ENCODE measurements at regions not wholly inside any gene's neighbourhood (a gene's known extent, or its start where the extent isn't known, plus 50 kb on each side); places are given as distances from the start of the nearest gene placed in this dataset.
A peak's percentile ranks its signal among the peaks of the same experiment; 100 is the strongest.

DNA sequence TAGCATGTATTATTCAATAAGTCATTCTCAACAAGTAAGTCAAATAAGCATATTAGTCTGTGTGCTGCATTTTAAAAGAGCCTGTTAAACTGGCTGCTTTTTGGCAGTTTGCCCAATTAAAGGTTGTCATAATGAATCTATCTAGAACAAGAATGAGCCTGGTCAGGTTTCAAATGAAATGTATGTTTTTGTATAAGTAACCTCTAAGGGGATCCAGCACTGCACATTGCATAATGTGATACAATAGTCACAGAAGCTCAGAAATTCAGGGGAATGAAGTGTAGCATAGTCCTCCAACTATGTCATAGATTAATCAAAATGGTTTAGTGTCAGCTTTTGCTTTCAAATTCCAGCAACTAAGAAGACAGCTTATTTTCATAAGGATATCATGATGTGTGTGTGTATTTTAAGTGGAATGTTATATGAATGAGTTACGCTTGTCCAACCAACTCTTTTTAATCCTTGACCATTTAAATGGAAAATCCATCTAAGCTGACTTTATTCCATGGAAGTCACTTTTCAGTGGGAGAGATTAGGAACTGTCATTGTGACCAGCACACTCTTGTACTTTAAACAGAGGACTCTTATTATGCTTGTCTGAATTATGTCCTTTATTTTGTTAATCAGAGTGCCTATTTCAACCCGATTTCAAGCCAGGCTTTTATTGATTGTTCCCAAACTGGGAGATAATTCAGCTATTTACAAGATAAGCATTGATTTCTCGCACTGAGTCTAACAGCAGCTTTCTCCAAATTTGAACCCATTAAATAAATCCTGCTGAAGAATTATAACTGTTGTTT lies 283.9 kb upstream of the ADAMTSL1 start:
- H3K9me1 ChIP-seq (ENCODE audit: insufficient read depth, low read length) = no peaks in the 10 kb centered on the region
- dilution Hi-C loops (cut with HindIII; ENCODE audit: low sequenced_read_pairs, unreplicated experiment) = no loop called here

More for the DNA sequence above, 283.9 kb upstream of the ADAMTSL1 start:
- no peak overlapping the region for H2BK5ac ChIP-seq (ENCODE audit: low read depth, low read length, poor library complexity, severe bottlenecking)
- no peak overlapping the region for H2AFZ ChIP-seq (replicated peaks; ENCODE audit: low read length, poor library complexity)
- intact Hi-C loops (cut with micrococcal nuclease) (no loop called here), in situ Hi-C loops (cut with MboI; ENCODE audit: low sequenced_read_pairs) (loop anchor here (10.0 kb wide), 1 partner anchor 655 kb away; no protein-coding TSS in a partner anchor)
- no peak overlapping the region for H3K9ac ChIP-seq (ENCODE audit: low read depth, low read length)
- ATAC-seq (ENCODE audit: low read depth) = no peak; the same call in none of the 2 replicates
- no peak overlapping the region for H3K27ac ChIP-seq (ENCODE audit: insufficient read depth, low read length)
- no peak overlapping the region for H4K5ac ChIP-seq (ENCODE audit: low read depth, low read length)
- no peak overlapping the region for H3K4me2 ChIP-seq (ENCODE audit: low read depth, low read length)
- no peaks in the 10 kb centered on the region for H3K4me1 ChIP-seq (ENCODE audit: control insufficient read depth, insufficient read depth, low read length)
- H4K20me1 ChIP-seq (ENCODE audit: insufficient read depth, low read length) = no peaks in the 10 kb centered on the region
- H2BK15ac ChIP-seq (ENCODE audit: low read depth, low read length) = no peak overlapping the region
- H2AK9ac ChIP-seq (replicated peaks; ENCODE audit: low read depth, low read length, poor library complexity) = no peak overlapping the region
- no peak overlapping the region for H3K4ac ChIP-seq (ENCODE audit: low read depth, low read length)
- H4K8ac ChIP-seq (ENCODE audit: low read depth in 2 of 2, low read length in 2 of 2) = no peak overlapping the region
- no peak overlapping the region for H4K91ac ChIP-seq (ENCODE audit: insufficient read depth, low read depth, low read length)
- no peak for TF ChIP-seq MAZ (IDR thresholded peaks at IDR 0.05; ENCODE audit: borderline replicate concordance, low read depth, low read length)
- no peak for TF ChIP-seq SMC3 (IDR thresholded peaks at IDR 0.05; ENCODE audit: low read depth, low read length)
- TF ChIP-seq CEBPB (IDR thresholded peaks at IDR 0.05; ENCODE audit: low read depth, low read length) = 0 out of 2 replicates have a peak, but pooled peaks have one; percentile 26
- TF ChIP-seq RCOR1 (IDR thresholded peaks at IDR 0.05; ENCODE audit: insufficient replicate concordance, low read length) = no peak
- TF ChIP-seq MAFK (IDR thresholded peaks at IDR 0.05; ENCODE audit: low read depth, low read length) = no peak
- ChIA-PET POLR2A (ENCODE audit: unreplicated experiment) (no interaction called here), CTCF (interaction anchor here (1.2 kb wide), 1 partner anchor 23 kb away, joined by 4 read pairs; no protein-coding TSS in a partner anchor)
- no TSS peak for BruUV-seq (replicated peaks)
- no peak overlapping the region for H3K23ac ChIP-seq (ENCODE audit: low read depth, low read length)
- H3K4me3 ChIP-seq (ENCODE audit: insufficient read depth, low read depth, low read length) = no peak overlapping the region
- WGBS, 2 experiments (ENCODE audit: extremely low coverage in 2 of 2, insufficient read length in 1 of 2) = no CpG with 5 or more reads among the region's 3 CpGs
- no peak overlapping the region for H2AK5ac ChIP-seq (ENCODE audit: low read depth, low read length)
- H3K18ac ChIP-seq (ENCODE audit: low read depth, low read length) = no peak overlapping the region
- no peaks in the 10 kb centered on the region for H3K9me3 ChIP-seq (ENCODE audit: control insufficient read depth, insufficient read depth, low read length)
- no peak overlapping the region for H3K14ac ChIP-seq (replicated peaks; ENCODE audit: low read depth, low read length)
- H3K27me3 ChIP-seq (ENCODE audit: control insufficient read depth, insufficient read depth, low read length) = no peaks in the 10 kb centered on the region
- H2BK20ac ChIP-seq (ENCODE audit: low read depth, low read length) = no peak overlapping the region
- no peak overlapping the region for H2BK120ac ChIP-seq (ENCODE audit: low read depth, low read length)
- peak; percentile 38 for DNase-seq
- no peaks in the 10 kb centered on the region for H3K79me1 ChIP-seq (ENCODE audit: low read depth in 1 of 2, low read length in 2 of 2)
- H3K36me3 ChIP-seq (ENCODE audit: control insufficient read depth, insufficient read depth, low read length) = no peaks in the 10 kb centered on the region
- no peak overlapping the region for H3K56ac ChIP-seq (ENCODE audit: extremely low read depth, insufficient read depth, low read length)
